ENCODE measurements at regions not wholly inside any gene's neighbourhood (a gene's known extent, or its start where the extent isn't known, plus 50 kb on each side); places are given as distances from the start of the nearest gene placed in this dataset.

DNA sequence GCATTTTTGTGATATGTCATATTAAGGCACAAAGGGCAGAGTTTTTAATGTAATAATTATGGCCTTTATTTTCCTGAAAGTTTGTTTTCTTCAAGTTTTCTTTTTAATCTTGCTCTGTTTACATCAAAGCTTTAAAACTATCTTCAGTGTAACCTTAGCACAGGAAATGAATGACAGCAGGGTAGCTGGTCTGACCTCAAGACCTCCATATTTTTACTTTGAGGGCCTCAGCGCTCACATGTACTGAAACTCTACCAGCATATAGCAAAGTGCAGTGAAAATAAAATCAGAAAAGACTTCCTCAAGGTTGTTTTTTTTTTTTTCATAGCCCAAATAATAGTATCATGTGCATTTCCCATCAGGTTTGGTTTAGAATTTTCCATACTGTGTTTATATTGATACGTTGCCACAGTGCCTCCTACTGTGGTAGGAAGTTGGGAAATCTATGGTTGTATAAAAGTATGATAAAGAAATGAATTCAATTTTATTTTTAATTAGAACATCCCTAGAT, 163.4 kb downstream of the UBE2E3 start:
- DNase-seq (ENCODE audit: low read depth, low spot score) = peak; percentile 57
- no peak overlapping the region for H3K4me3 ChIP-seq (ENCODE audit: low read length)

DNA sequence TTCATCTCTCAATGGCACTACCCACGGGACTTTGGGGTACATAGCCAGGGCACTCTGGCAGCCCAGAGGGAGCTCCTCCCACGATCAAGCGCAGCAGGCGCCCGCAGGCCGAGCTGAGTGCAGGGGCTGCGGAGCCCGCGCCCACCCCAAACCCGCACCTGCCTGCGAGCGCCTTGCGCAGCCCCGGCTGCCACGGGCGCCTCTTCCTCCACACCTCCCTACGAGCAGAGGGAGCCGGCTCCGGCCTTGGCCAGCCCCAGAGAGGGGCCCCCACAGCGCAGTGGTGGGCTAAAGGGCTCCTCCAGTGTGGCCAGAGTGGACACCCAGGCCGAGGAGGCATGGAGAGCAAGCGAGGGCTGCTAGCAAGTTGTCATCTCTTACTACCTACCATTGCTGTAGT, 165.2 kb downstream of the UBE2E3 start:
- no peak overlapping the region for H3K4me3 ChIP-seq (ENCODE audit: low read length)
- DNase-seq (ENCODE audit: low read depth, low spot score) = no peak

DNA sequence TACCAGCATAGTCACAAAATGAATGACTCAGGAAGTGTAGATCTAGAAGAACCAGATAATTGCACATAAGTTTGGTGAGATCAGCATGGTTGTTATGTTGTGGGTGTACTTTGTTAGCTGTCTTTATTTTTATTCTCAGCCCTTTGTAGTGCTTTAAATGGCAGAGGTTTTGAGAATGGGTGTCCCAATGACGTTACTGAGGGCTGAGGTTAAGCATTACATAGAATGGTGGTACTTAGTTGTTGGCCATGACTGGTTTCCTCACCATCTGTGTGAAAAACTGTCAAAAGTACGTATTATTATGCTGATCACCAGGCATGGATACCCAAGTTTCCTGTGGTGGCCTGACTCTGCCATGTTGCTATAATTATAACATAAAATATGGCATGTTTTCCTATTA, 165.8 kb downstream of the UBE2E3 start:
- no peak overlapping the region for H3K4me3 ChIP-seq (ENCODE audit: low read length)
- DNase-seq (ENCODE audit: low read depth, low spot score) = no peak

DNA sequence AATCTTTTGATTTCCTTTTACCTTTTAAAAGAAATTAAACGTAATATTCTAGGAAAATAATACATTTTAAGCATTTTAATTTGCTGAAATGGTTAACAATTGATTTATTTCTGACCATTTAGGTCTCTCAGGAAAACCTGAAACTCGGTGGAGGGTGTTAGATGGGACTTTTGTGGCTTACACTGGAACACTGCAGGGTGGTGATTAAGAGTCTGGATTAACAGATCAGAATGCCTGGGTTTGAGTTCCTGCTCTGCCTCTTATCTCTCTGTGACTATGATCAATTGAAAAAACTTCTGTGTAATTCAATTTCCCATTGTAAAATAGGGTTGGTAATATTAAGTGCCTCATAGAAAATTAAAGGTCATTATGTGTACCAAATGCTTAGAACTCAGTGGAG, 168.7 kb downstream of the UBE2E3 start:
- DNase-seq (ENCODE audit: low read depth, low spot score) = no peak

DNA sequence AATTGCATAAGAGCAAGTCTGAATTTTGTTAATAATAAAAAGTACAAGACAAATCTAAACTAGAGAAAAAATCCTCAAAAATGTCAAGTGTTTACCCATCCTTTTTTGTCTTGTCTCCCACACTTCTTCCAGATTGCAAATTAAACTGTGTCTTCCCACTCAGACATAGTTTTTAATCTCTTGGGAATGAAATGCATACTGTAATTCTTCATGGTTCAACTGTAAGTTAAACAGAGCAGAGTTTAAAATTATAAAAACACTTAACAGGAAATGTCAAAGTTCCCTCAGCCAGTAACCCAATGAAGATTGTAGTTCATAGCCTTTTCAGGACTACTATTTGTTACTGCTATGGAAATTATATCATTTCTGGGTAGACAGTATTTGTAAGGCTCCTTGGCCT, 171.8 kb downstream of the UBE2E3 start:
- DNase-seq (ENCODE audit: low read depth, low spot score) = no peak

More for the DNA sequence above, 168.7 kb downstream of the UBE2E3 start:
- H3K4me3 ChIP-seq (ENCODE audit: low read length) = no peak overlapping the region

DNA sequence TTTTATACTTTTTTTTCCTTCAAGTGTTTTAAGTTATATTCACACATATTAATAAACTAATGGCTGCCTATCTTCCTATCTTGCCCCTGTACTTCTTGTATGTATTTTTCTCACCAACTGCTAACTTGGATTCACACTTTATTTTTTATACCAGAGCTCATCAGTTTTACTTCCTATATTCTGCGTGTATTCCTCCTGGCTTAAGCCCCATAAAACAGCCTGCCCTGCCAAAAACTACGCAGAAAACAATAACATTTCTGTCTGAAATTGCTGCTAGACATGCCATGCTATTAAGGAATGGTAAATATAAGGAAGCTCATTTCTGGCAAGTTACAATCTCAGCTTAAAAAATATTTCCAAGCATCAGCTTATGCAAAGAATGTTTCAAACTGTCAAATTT, 172.3 kb downstream of the UBE2E3 start:
- DNase-seq (ENCODE audit: low read depth, low spot score) = no peak

More for the DNA sequence above, 171.8 kb downstream of the UBE2E3 start:
- no peak overlapping the region for H3K4me3 ChIP-seq (ENCODE audit: low read length)

DNA sequence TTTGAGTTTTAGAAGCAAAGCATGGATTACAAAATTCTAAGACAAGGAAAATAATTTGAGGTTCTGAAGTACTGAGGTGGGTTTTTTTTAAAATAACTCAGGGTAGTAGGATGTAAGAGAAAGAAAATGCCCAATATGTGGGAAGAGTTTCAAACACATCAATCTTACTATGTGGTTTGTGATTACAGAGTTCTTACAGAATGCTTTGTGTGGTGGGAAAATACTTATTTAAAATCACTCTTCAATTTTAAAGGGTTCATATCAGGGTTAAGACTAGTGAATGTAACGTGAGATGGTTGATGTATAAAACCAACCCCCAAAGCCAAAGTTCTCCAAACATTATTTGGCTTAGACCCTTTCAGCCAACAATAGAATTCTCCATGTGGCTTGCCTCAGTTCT, 173.5 kb downstream of the UBE2E3 start:
- DNase-seq (ENCODE audit: low read depth, low spot score) = no peak

More for the DNA sequence above, 172.3 kb downstream of the UBE2E3 start:
- no peak overlapping the region for H3K4me3 ChIP-seq (ENCODE audit: low read length)

DNA sequence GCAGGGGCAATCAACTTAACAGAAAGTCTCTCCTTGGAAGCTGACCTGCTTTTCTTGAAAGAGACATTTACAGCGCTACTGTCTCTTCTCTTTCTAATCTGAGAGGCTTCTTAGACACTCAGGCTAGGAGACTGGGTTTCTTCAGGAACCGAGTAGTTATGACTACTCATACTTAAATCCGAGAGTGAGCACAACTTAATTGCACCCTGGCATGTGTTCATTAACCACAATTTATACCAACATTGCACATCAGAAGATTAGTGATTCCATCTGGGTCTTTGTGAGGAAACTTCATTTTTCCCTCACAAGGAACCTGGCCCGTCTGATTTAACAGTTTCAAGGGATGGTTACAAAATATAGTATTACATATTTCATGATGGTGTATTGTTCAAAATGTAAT, 176.9 kb downstream of the UBE2E3 start:
- no peak for DNase-seq (ENCODE audit: low read depth, low spot score)
- no peak overlapping the region for H3K4me3 ChIP-seq (ENCODE audit: low read length)

More for the DNA sequence above, 173.5 kb downstream of the UBE2E3 start:
- no peak overlapping the region for H3K4me3 ChIP-seq (ENCODE audit: low read length)

DNA sequence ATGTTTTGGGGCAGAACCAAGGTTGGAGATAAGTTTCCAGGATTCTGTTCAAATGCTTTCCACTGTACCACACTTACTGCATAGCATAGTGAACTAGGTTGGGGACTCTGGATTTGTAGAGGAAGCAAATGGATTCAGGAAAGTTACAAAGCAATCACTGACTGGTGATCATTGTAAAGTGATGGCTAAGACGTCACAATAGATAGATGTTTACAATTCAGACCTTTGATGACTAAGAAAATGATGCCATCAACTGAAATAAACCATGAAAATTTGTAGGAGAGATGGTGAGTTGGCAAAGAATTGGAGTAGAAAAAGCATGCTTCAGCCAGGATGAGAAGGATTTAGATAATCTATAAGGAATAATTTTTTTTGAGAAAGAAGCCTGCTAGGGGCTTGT, 178.0 kb downstream of the UBE2E3 start:
- H3K4me3 ChIP-seq (ENCODE audit: low read length) = no peak overlapping the region
- no peak for DNase-seq (ENCODE audit: low read depth, low spot score)

DNA sequence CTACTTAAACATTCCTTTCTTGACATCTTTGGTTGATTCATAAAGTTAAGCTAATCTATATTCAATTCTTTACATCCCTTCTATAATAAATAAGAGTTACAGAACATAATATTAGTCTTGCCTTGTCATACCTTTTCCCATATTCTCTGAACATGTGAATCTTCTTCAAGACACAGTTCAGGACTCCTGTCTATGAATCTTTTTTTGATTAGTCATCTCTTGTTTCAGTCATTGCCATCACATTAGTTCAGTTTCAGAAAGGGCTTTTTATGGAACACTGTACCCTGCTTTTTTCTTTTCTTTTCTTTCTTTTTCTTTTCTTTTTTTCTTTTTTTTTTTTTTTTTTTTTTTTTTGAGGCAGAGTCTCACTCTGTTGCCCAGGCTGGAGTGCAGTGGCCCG, 181.2 kb downstream of the UBE2E3 start:
- no peak for DNase-seq (ENCODE audit: low read depth, low spot score)
- H3K4me3 ChIP-seq (ENCODE audit: low read length) = no peak overlapping the region

DNA sequence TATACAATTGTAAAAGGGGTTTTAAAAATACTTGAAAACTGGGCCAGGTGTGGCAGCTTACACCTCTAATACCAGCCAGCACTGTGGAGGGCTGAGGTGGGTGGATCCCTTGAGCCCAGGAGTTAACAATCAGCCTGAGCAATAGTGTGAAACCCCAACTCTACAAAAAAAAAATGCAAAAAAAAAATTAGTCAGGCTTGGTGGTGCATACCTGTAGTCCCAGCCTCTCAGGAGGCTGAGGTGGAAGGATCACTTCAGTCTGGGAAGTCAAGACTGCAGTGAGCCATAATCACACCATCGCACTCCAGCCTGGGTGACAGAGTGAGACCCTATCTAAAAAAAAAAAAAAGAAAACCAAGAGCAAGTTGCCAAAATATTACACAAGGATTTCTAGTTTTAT, 182.7 kb downstream of the UBE2E3 start:
- DNase-seq (ENCODE audit: low read depth, low spot score) = no peak
- no peak overlapping the region for H3K4me3 ChIP-seq (ENCODE audit: low read length)

DNA sequence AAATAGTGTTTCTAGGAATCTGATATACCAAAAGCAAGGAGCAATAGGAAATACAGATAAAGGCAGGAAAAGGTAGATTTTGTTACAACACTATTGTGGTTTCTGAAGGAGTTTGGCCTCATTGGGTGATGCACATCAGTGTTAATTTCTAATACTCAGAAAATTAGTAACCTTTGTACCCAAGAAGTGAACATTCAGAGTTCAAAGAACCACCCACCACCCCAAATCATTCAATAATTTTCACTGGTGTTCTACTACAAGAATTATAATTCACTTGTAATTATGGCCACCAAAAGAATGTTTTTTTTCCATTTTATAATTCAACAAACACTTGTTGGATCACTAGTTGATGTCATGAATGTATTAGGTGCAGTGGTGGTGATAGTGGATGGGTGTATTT, 183.3 kb downstream of the UBE2E3 start:
- no peak overlapping the region for H3K4me3 ChIP-seq (ENCODE audit: low read length)
- no peak for DNase-seq (ENCODE audit: low read depth, low spot score)

DNA sequence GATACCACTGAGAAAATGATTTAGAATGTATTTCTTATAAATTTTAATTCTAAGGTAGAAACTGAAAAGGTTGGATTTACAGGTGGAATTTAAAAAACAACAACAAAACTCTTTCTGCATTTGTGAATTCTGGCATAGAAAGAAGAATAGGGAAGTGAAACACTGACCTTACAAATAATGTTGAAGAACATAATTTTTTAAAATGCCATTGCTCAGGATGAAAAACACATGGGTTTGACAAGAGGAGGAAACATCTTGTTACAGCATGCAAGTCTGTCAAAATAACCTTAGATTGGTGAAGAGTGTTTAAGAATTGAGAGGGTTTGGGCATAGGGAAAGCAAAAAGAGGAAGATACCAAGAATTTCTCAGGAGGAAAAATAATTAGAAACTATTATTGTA, 184.3 kb downstream of the UBE2E3 start:
- DNase-seq (ENCODE audit: low read depth, low spot score) = no peak
- no peak overlapping the region for H3K4me3 ChIP-seq (ENCODE audit: low read length)

DNA sequence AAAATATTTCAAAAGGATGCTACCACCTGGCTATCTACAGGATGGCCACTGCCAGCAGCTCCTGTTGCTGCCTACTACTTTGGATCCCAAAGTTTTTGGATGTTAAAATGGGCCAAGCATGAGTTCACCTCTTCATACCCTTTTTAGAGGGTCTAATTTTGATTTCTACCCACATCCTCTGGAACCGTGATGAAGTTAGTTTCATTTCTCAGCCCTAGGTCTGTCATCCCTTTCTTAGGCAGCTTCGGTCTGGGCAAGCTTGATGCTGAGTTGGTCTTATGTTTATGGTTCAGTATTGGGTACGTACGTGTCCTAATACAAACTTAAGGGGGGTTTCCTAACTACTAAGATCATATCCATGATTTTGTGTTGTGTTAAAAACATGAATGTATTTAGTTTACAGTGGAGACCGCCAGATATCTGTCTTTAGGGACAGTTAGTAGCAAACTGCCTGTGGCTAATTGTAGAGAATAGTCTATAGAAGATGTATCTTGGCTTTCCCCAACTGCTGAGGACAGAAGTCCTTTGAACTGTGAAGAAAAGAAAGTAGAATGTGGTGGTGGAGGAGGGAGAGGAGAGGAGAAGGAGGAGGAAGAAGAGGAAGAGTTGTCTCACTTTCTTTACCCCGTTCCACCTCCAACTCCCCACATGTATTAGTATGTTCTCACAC, 184.9 kb downstream of the UBE2E3 start:
- DNase-seq (ENCODE audit: low read depth, low spot score) = no peak
- no peak overlapping the region for H3K4me3 ChIP-seq (ENCODE audit: low read length)

DNA sequence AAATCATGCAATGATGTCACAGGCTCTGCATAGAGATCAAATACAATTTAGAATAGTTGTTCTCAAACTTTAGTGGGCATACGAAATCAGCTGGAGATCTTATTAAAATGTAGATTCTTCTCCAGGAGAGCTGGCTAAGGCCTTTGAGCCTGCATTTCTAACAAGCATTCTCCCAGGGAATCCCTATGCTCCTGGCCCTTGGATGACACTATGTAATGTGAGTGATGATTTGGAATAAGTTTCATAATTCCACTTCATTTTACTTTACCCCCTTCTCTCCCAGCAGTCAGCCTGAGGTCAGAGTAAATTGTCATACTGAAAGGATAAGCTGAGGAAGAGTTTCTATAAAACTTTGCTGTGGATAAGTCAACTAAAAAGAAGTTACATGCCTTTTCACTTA, 189.1 kb downstream of the UBE2E3 start:
- no peak for DNase-seq (ENCODE audit: low read depth, low spot score)
- H3K4me3 ChIP-seq (ENCODE audit: low read length) = no peak overlapping the region

DNA sequence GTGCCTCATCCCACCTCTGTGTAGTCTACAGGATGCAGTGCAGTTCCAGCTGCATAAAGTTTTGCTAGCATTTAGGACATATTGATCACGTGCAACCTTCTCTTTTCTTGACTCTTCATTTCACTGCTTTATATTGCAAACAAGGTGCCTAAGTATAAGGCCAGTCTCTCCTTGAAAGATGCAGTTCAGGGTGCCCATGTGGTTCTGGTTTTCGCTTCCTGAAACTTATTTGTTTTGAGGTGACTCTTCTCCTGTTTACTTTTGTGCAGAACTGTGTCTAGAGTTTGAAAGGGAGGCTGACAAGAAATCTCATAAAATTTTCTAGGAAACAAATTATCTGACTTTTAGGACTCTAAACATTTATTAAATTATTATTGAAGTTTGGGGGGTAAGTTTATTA, 189.9 kb downstream of the UBE2E3 start:
- DNase-seq (ENCODE audit: low read depth, low spot score) = no peak
- no peak overlapping the region for H3K4me3 ChIP-seq (ENCODE audit: low read length)

DNA sequence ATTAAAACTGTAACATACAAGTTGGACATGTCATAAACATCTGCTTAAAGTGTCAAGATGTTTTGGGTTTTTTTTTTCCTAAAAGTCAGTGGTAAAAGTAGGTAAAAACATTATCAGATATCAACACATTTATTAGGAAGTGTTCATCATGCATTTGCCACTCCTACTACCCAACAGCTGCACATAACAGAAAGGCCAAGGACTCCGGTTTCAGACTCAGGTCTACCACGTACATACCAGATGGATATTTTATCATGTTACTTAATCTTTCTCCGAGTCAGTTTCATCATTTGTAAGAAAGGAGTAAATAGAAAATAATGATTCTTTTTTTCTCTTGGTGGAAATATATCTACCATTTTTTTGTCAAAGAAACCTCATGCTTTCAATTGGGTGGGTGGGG, 192.3 kb downstream of the UBE2E3 start:
- no peak for DNase-seq (ENCODE audit: low read depth, low spot score)
- H3K4me3 ChIP-seq (ENCODE audit: low read length) = no peak overlapping the region

DNA sequence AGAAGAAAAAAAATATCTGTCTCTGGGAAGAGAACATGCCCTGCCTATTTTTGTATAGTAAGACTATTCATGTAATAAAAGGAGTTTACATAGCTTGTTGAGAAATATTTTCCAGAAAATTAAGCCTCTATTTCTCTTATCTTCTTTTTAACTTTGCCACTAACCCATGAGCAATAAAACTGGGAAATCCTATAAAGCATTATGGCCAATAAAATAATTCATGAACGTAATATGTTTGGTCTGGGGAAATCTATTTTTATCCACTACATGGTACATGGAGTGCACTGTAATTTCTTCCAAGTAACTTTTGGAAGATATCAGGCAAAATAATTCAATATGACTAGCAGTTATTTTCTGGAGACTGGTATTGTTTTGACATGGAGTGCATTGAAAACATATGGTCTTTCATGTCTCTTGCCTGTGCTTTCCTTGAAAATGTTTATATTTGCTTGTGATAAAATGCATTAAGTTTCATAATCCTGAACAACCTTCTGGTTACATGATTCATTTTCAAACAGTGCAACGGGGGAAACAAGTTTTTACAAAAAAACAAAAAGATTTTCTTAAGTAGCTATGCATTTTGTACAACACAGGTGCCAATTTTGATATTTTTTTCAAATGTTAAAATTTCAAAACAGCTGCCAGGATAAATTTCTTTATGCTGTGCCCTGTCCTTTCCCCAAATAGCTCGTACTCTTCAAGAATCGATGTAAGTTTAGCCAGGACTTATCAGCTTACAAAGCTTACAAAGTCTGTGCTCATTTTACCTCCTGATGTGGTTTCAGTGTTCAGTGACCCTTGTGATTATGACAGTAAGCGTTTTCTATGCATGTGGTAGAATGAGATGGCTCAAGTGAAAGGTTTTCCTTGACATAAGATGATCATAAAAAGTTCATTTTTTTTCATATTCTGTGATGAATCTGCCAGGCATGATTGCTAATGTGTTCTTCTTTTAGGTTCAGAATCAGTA, 194.5 kb downstream of the UBE2E3 start:
- H3K4me3 ChIP-seq (ENCODE audit: low read length) = no peak overlapping the region
- DNase-seq (ENCODE audit: low read depth, low spot score) = no peak

DNA sequence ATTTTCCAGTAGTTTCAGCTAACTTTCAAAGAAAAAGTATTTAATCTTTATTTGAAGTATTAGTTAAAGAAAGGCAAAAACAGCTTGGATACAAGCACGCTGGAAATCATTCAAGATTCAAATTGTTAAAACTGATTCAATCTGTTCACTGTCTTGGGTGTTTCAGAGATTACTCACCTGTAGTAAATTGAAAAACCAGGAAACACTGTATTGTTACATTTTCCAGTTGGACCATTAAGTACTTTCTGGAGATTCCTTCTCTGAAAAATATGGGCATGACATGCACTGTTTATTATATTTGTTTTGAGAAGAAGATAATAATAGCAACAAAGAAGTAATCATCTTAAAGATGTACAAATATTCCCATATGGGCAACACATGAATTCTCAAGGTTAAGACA, 196.1 kb downstream of the UBE2E3 start:
- no peak overlapping the region for H3K4me3 ChIP-seq (ENCODE audit: low read length)
- no peak for DNase-seq (ENCODE audit: low read depth, low spot score)

DNA sequence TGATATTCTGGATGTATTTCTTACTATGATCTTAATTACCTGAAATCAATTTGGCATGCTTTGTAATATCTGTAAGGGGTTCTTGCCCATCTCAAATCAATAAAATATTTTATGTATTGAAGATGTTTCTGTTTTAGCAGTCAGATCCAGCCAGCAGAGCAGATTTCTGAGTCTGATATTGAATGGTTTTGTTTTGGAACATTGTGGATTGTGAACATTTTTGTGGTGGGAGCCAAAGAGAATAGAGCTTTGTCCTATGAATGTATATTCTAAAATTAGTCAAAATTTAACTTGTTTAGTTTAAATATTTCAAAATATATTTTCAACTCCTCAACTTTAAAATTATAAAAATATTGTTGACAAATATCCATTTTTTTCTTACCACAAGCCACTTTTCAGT, 197.0 kb downstream of the UBE2E3 start:
- H3K4me3 ChIP-seq (ENCODE audit: low read length) = no peak overlapping the region
- no peak for DNase-seq (ENCODE audit: low read depth, low spot score)

All from Jurkat, Clone E6-1 (cell line).